ENCODE measurements at regions not wholly inside any gene's neighbourhood (a gene's known extent, or its start where the extent isn't known, plus 50 kb on each side); places are given as distances from the start of the nearest gene placed in this dataset.

DNA sequence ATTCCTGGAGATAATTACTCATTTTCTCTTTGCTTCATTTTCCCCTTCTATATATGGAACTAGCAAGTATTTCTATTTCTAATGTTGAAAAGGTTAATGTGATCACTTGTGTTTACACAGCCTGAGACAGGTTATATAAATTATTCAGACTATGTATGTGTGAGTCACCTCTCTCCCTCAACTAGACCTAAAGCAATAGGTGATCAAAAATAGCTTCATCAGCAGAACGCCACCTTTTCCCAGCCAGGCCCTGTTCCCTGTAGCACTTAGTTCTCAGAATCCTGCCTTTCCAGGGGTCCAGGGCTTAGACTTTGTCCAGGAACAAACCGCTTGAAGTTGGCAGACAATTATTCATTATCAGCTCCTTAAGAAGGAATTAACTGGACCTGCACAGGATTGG, 125.3 kb upstream of the EXOC2 start:
- TF ChIP-seq, protein P1, sequence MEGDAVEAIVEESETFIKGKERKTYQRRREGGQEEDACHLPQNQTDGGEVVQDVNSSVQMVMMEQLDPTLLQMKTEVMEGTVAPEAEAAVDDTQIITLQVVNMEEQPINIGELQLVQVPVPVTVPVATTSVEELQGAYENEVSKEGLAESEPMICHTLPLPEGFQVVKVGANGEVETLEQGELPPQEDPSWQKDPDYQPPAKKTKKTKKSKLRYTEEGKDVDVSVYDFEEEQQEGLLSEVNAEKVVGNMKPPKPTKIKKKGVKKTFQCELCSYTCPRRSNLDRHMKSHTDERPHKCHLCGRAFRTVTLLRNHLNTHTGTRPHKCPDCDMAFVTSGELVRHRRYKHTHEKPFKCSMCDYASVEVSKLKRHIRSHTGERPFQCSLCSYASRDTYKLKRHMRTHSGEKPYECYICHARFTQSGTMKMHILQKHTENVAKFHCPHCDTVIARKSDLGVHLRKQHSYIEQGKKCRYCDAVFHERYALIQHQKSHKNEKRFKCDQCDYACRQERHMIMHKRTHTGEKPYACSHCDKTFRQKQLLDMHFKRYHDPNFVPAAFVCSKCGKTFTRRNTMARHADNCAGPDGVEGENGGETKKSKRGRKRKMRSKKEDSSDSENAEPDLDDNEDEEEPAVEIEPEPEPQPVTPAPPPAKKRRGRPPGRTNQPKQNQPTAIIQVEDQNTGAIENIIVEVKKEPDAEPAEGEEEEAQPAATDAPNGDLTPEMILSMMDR (IDR thresholded peaks at IDR 0.05) = no peak
- no peak for TF ChIP-seq ZNF138 (CRISPR knock-in tag; conservative IDR thresholded peaks at IDR 0.05)
